Duodenal mucosa (tissue), 2 donors: ENCODE measurements at regions not wholly inside any gene's neighbourhood (a gene's known extent, or its start where the extent isn't known, plus 50 kb on each side); places are given as distances from the start of the nearest gene placed in this dataset.

Experiments used
- H3K27ac ChIP-seq: one replicate; pipeline ENCODE4 v1.7.0; 2013; ENCODE audit warnings: low read depth, low read length
- H3K27me3 ChIP-seq, 2 donors: one replicate each; pipeline ENCODE4 v1.7.0; 2013; ENCODE audit warnings: low read length in 2 of 2, control low read depth in 1 of 2; ENCODE audit not compliant: insufficient read depth in 2 of 2, control insufficient read depth in 1 of 2
- H3K36me3 ChIP-seq, 2 donors: one replicate each; pipeline ENCODE4 v1.7.0; 2013; ENCODE audit warnings: low read length in 2 of 2, control low read depth in 1 of 2; ENCODE audit not compliant: insufficient read depth in 2 of 2, control insufficient read depth in 1 of 2
- H3K4me1 ChIP-seq, 2 donors: one replicate each; pipeline ENCODE4 v1.7.0; 2013; ENCODE audit warnings: low read length in 2 of 2, control low read depth in 1 of 2; ENCODE audit not compliant: insufficient read depth in 2 of 2, control insufficient read depth in 1 of 2
- H3K4me3 ChIP-seq, 2 donors: one replicate each; pipeline ENCODE4 v1.7.0; 2013; ENCODE audit warnings: low read length in 2 of 2, low read depth in 1 of 2
- H3K9ac ChIP-seq, 2 donors: one replicate each; pipeline ENCODE4 v1.7.0; 2013; ENCODE audit warnings: low read length in 2 of 2, low read depth in 1 of 2
- H3K9me3 ChIP-seq, 2 donors: one replicate each; pipeline ENCODE4 v1.7.0; 2013; ENCODE audit warnings: low read length in 2 of 2, control low read depth in 1 of 2; ENCODE audit not compliant: control insufficient read depth in 1 of 2

- H3K4me1 ChIP-seq: peaks cover 0 to under 1% of the 10 kb centered on the region in 2 donors
- no peak overlapping the region for H3K4me3 ChIP-seq
- peaks cover 2 to 3% of the 10 kb centered on the region in 2 donors for H3K9me3 ChIP-seq
- no peak overlapping the region for H3K27ac ChIP-seq
- H3K9ac ChIP-seq: no peak overlapping the region
- H3K36me3 ChIP-seq: no peaks in the 10 kb centered on the region
- no peaks in the 10 kb centered on the region for H3K27me3 ChIP-seq
Observed at GRCh38 chr7:52135403-52135802, 818.8 kb upstream of the COBL start.

- H3K4me1 ChIP-seq: no peaks in the 10 kb centered on the region
- no peaks in the 10 kb centered on the region for H3K36me3 ChIP-seq
- no peaks in the 10 kb centered on the region for H3K27me3 ChIP-seq
- H3K4me3 ChIP-seq: no peak overlapping the region
- no peaks in the 10 kb centered on the region for H3K9me3 ChIP-seq
- H3K9ac ChIP-seq: no peak overlapping the region
- no peak overlapping the region for H3K27ac ChIP-seq
Observed at GRCh38 chr7:52129278-52129677, 812.7 kb upstream of the COBL start.

GRCh38 chr7:52120912-52121311, 804.3 kb upstream of the COBL start:
- no peak overlapping the region for H3K4me3 ChIP-seq
- no peaks in the 10 kb centered on the region for H3K36me3 ChIP-seq
- no peaks in the 10 kb centered on the region for H3K4me1 ChIP-seq
- H3K27ac ChIP-seq: no peak overlapping the region
- H3K9ac ChIP-seq: no peak overlapping the region
- H3K9me3 ChIP-seq: no peaks in the 10 kb centered on the region
- no peaks in the 10 kb centered on the region for H3K27me3 ChIP-seq

- no peaks in the 10 kb centered on the region for H3K36me3 ChIP-seq
- no peak overlapping the region for H3K9ac ChIP-seq
- no peak overlapping the region for H3K4me3 ChIP-seq
- no peaks in the 10 kb centered on the region for H3K4me1 ChIP-seq
- H3K27ac ChIP-seq: no peak overlapping the region
- H3K9me3 ChIP-seq: no peaks in the 10 kb centered on the region
- H3K27me3 ChIP-seq: no peaks in the 10 kb centered on the region
Observed at GRCh38 chr7:52119537-52119936, 802.9 kb upstream of the COBL start.

- Histone ChIP-seq H3K27me3 (no peaks in the 10 kb centered on the region), H3K4me3 (no peak overlapping the region), H3K27ac (no peak overlapping the region)
Observed at GRCh38 chr7:52114509-52114908, 797.9 kb upstream of the COBL start.

GRCh38 chr7:52114056-52114455, 797.4 kb upstream of the COBL start:
- Histone ChIP-seq H3K9ac (no peak overlapping the region), H3K36me3 (no peaks in the 10 kb centered on the region), H3K9me3 (no peaks in the 10 kb centered on the region), H3K4me3 (no peak overlapping the region), H3K4me1 (peaks cover 3 to 4% of the 10 kb centered on the region in 2 donors), H3K27me3 (no peaks in the 10 kb centered on the region), H3K27ac (no peak overlapping the region)

More at GRCh38 chr7:52114509-52114908, 797.9 kb upstream of the COBL start:
- no peaks in the 10 kb centered on the region for H3K36me3 ChIP-seq
- peaks cover 3 to 4% of the 10 kb centered on the region in 2 donors for H3K4me1 ChIP-seq
- H3K9ac ChIP-seq: no peak overlapping the region
- H3K9me3 ChIP-seq: no peaks in the 10 kb centered on the region

- Histone ChIP-seq H3K27me3 (no peaks in the 10 kb centered on the region), H3K36me3 (no peaks in the 10 kb centered on the region), H3K4me3 (no peak overlapping the region), H3K9me3 (no peaks in the 10 kb centered on the region), H3K4me1 (peaks cover 3 to 4% of the 10 kb centered on the region in 2 donors), H3K9ac (no peak overlapping the region), H3K27ac (no peak overlapping the region)
Observed at GRCh38 chr7:52107355-52107754, 790.7 kb upstream of the COBL start.

GRCh38 chr7:52095861-52096260, 779.3 kb upstream of the COBL start:
- no peaks in the 10 kb centered on the region for H3K36me3 ChIP-seq
- H3K9me3 ChIP-seq: no peaks in the 10 kb centered on the region
- no peak overlapping the region for H3K4me3 ChIP-seq
- H3K4me1 ChIP-seq: peaks cover 0 to 4% of the 10 kb centered on the region in 2 donors
- H3K9ac ChIP-seq: no peak overlapping the region
- no peak overlapping the region for H3K27ac ChIP-seq
- no peaks in the 10 kb centered on the region for H3K27me3 ChIP-seq

GRCh38 chr7:52091996-52092395, 775.4 kb upstream of the COBL start:
- peaks cover 0 to 4% of the 10 kb centered on the region in 2 donors for H3K4me1 ChIP-seq
- no peaks in the 10 kb centered on the region for H3K36me3 ChIP-seq
- H3K9ac ChIP-seq: no peak overlapping the region
- no peaks in the 10 kb centered on the region for H3K27me3 ChIP-seq
- no peaks in the 10 kb centered on the region for H3K9me3 ChIP-seq
- no peak overlapping the region for H3K27ac ChIP-seq
- no peak overlapping the region for H3K4me3 ChIP-seq

GRCh38 chr7:52091101-52091500, 774.5 kb upstream of the COBL start:
- H3K9me3 ChIP-seq: no peaks in the 10 kb centered on the region
- H3K27ac ChIP-seq: no peak overlapping the region
- H3K4me3 ChIP-seq: no peak overlapping the region
- H3K27me3 ChIP-seq: no peaks in the 10 kb centered on the region
- no peak overlapping the region for H3K9ac ChIP-seq
- peaks cover 0 to 4% of the 10 kb centered on the region in 2 donors for H3K4me1 ChIP-seq
- no peaks in the 10 kb centered on the region for H3K36me3 ChIP-seq
